A673 (cell line): ENCODE measurements at regions not wholly inside any gene's neighbourhood (a gene's known extent, or its start where the extent isn't known, plus 50 kb on each side); places are given as distances from the start of the nearest gene placed in this dataset.

Experiments used
- BruUV-seq: library from RNA; stranded (reverse); fragments of 400-500 nt; replicated peaks from 2 replicates; lab custom pipeline; 2021; lab: Mats Ljungman, UMichigan
- CTCF ChIA-PET: fragments of 300-600 bp; sonication (Branson Sonifier 250); formaldehyde crosslinking; loops from one replicate; lab custom pipeline; 2022; ENCODE audit warnings: antibody characterized with exemption; lab: Charles Lee
- POLR2A ChIA-PET: fragments of 300-600 bp; sonication (Branson Sonifier 250); formaldehyde crosslinking; loops from one replicate; lab custom pipeline; 2022; ENCODE audit warnings: antibody characterized with exemption; ENCODE audit not compliant: low non-redundant PET; lab: Charles Lee
- DNase-seq: peaks from one replicate; pipeline ENCODE4 v3.0.0-alpha.2; 2015; ENCODE audit warnings: low spot score
- H3K27ac ChIP-seq: fragments of 200-600 bp; sonication (generic); 2 replicates; pipeline ENCODE4 v1.5.1; 2016; ENCODE audit warnings: mixed run types, low read depth, mild to moderate bottlenecking, mixed read lengths, antibody characterized with exemption, low read length; ENCODE audit not compliant: poor library complexity, severe bottlenecking
- H3K27me3 ChIP-seq: fragments of 200-600 bp; sonication (generic); replicated peaks from 2 replicates; pipeline ENCODE4 v1.6.1; 2017; ENCODE audit warnings: mixed run types, low read depth, mild to moderate bottlenecking, mixed read lengths, antibody characterized with exemption, low read length; ENCODE audit not compliant: insufficient read depth, poor library complexity
- H3K36me3 ChIP-seq: fragments of 200-600 bp; sonication (generic); 2 replicates; pipeline ENCODE4 v1.6.1; 2016; ENCODE audit warnings: mixed run types, mild to moderate bottlenecking, mixed read lengths, antibody characterized with exemption, low read length; ENCODE audit not compliant: insufficient read depth, poor library complexity, severe bottlenecking
- H3K4me1 ChIP-seq: fragments of 200-600 bp; sonication (generic); 2 replicates; pipeline ENCODE4 v1.6.1; 2017; ENCODE audit warnings: mixed run types, mild to moderate bottlenecking, mixed read lengths, antibody characterized with exemption, low read length; ENCODE audit not compliant: insufficient read depth, poor library complexity, severe bottlenecking
- H3K4me3 ChIP-seq: fragments of 200-600 bp; sonication (generic); 2 replicates; pipeline ENCODE4 v1.5.1; 2016; ENCODE audit warnings: low read depth, mixed run types, mild to moderate bottlenecking, mixed read lengths, low read length; ENCODE audit not compliant: poor library complexity, severe bottlenecking
- H3K9me3 ChIP-seq: fragments of 200-600 bp; sonication (generic); 2 replicates; pipeline ENCODE4 v1.6.1; 2016; ENCODE audit warnings: mixed run types, low read depth, mild to moderate bottlenecking, mixed read lengths, antibody characterized with exemption, low read length; ENCODE audit not compliant: poor library complexity, severe bottlenecking
- CTCF ChIP-seq: fragments of 300-800, 200-600 bp; sonication (generic); conservative IDR thresholded peaks from 2 replicates; pipeline ENCODE4 v1.5.1; 2017; ENCODE audit warnings: low read depth, mild to moderate bottlenecking, antibody characterized with exemption, low read length, moderate library complexity, mixed read lengths
- EZH2 ChIP-seq: fragments of 200-600 bp; sonication (generic); IDR thresholded peaks from 2 replicates; pipeline ENCODE4 v1.6.1; 2017; ENCODE audit warnings: borderline replicate concordance, low read depth, mild to moderate bottlenecking, mixed read lengths, antibody characterized with exemption, low read length; ENCODE audit not compliant: poor library complexity, severe bottlenecking
- intact Hi-C: fragments of 100-400 bp; cut with micrococcal nuclease; formaldehyde crosslinking; loops from one replicate; pipeline ENCODE4 v1.10.0; 2022; ENCODE audit not compliant: unreplicated experiment

- CTCF ChIA-PET = no interaction called here
- no peak for DNase-seq
- no peak overlapping the region for H3K4me3 ChIP-seq
- no TSS peak for BruUV-seq
- H3K36me3 ChIP-seq = no peaks in the 10 kb centered on the region
- no peak overlapping the region for H3K27ac ChIP-seq
- no peaks in the 10 kb centered on the region for H3K9me3 ChIP-seq
- intact Hi-C loops = no loop called here
- no peaks in the 10 kb centered on the region for H3K27me3 ChIP-seq
- POLR2A ChIA-PET = no interaction called here
- no peaks in the 10 kb centered on the region for H3K4me1 ChIP-seq
- TF ChIP-seq EZH2 = no peak
- TF ChIP-seq CTCF = no peak
Observed at GRCh38 chr6:11298651-11299420, 66.4 kb upstream of the NEDD9 start.

DNA sequence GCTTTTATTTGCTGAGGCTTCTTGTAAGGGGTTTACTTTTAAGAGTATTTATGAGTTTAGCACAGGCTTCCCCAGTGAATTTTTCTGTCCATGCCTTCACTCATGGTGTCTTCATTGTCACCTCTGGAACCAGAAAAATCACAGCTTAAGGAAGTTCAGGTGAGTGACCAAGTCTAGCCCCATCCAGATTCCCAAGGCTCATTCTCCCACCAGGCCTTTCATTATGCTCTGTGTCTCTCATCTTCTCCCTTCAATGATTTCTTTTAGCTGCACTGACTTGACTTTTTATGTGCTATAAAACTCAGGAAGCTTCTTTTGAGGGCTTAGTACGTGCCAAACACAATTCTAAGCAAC, 64.9 kb upstream of the NEDD9 start:
- H3K27me3 ChIP-seq = no peaks in the 10 kb centered on the region
- H3K27ac ChIP-seq = no peak overlapping the region
- CTCF ChIA-PET = no interaction called here
- DNase-seq = no peak
- POLR2A ChIA-PET = no interaction called here
- intact Hi-C loops = no loop called here
- H3K4me3 ChIP-seq = no peak overlapping the region
- BruUV-seq = no TSS peak
- no peaks in the 10 kb centered on the region for H3K4me1 ChIP-seq
- no peaks in the 10 kb centered on the region for H3K9me3 ChIP-seq
- no peak for TF ChIP-seq CTCF
- TF ChIP-seq EZH2 = no peak
- H3K36me3 ChIP-seq = no peaks in the 10 kb centered on the region

GRCh38 chr6:11296449-11297375, 64.2 kb upstream of the NEDD9 start:
- Histone ChIP-seq H3K9me3 (no peaks in the 10 kb centered on the region), H3K4me1 (no peaks in the 10 kb centered on the region), H3K27ac (no peak overlapping the region), H3K4me3 (no peak overlapping the region), H3K27me3 (no peaks in the 10 kb centered on the region), H3K36me3 (no peaks in the 10 kb centered on the region)
- intact Hi-C loops = no loop called here
- CTCF ChIA-PET = no interaction called here
- no TSS peak for BruUV-seq
- TF ChIP-seq EZH2 (no peak), CTCF (no peak)
- POLR2A ChIA-PET = no interaction called here
- no peak for DNase-seq
